NB4 (cell line): ENCODE measurements at regions not wholly inside any gene's neighbourhood (a gene's known extent, or its start where the extent isn't known, plus 50 kb on each side); places are given as distances from the start of the nearest gene placed in this dataset.

Experiments
- DNase-seq: peaks from one replicate; pipeline ENCODE4 v3.0.0; 2010; ENCODE audit warnings: low read depth
- H3K4me3 ChIP-seq: one replicate; pipeline ENCODE4 v1.5.1; 2011; ENCODE audit warnings: mild to moderate bottlenecking, low read depth, low read length, moderate library complexity
- CTCF ChIP-seq: IDR thresholded peaks from one replicate; pipeline ENCODE4 v1.5.1; 2012; ENCODE audit warnings: low read depth, low read length
- MAX ChIP-seq: IDR thresholded peaks from 2 replicates; pipeline ENCODE4 v1.6.1; 2011; ENCODE audit warnings: low read depth, low read length
- MYC ChIP-seq: IDR thresholded peaks from 2 replicates; pipeline ENCODE4 v1.6.1; 2011; ENCODE audit warnings: low read depth, low read length
- POLR2A ChIP-seq: IDR thresholded peaks from 2 replicates; pipeline ENCODE4 v1.6.1; 2011; ENCODE audit warnings: mild to moderate bottlenecking; ENCODE audit not compliant: insufficient read length; ENCODE audit errors: extremely low read depth

GRCh38 chr7:47719675-47720074 is 137.8 kb upstream of the TNS3 start:
- no peak for TF ChIP-seq MAX
- TF ChIP-seq CTCF: no peak
- TF ChIP-seq MYC: no peak
- no peak for TF ChIP-seq POLR2A
- no peak for DNase-seq
- H3K4me3 ChIP-seq: no peak overlapping the region

- TF ChIP-seq POLR2A (no peak), MAX (no peak), MYC (no peak), CTCF (no peak)
- no peak overlapping the region for H3K4me3 ChIP-seq
- no peak for DNase-seq
Observed at GRCh38 chr7:47715631-47716068, 133.7 kb upstream of the TNS3 start.

- peak; percentile 27 for DNase-seq
- TF ChIP-seq MYC (no peak), MAX (no peak), POLR2A (no peak), CTCF (no peak)
- no peak overlapping the region for H3K4me3 ChIP-seq
Observed at GRCh38 chr7:47714669-47715607, 133.0 kb upstream of the TNS3 start.

- TF ChIP-seq MYC (no peak), CTCF (no peak), MAX (no peak), POLR2A (no peak)
- DNase-seq: no peak
- H3K4me3 ChIP-seq: no peak overlapping the region
Observed at GRCh38 chr7:47713595-47713994, 131.7 kb upstream of the TNS3 start.

GRCh38 chr7:47712416-47712815 is 130.5 kb upstream of the TNS3 start:
- no peak overlapping the region for H3K4me3 ChIP-seq
- no peak for DNase-seq
- TF ChIP-seq MAX: no peak
- TF ChIP-seq MYC: no peak
- no peak for TF ChIP-seq POLR2A
- no peak for TF ChIP-seq CTCF
